NCI-H187 (cell line): ENCODE measurements at regions not wholly inside any gene's neighbourhood (a gene's known extent, or its start where the extent isn't known, plus 50 kb on each side); places are given as distances from the start of the nearest gene placed in this dataset.
"Not testable (repeated sequence)": the region's sequence is repeated elsewhere in the genome, so short reads cannot be mapped to it uniquely, and the experiment has no call there.

Source experiments
- DNase-seq, 2 experiments: peaks; one replicate each; lab custom pipeline; 2025; lab: John Stamatoyannopoulos, UW

DNA sequence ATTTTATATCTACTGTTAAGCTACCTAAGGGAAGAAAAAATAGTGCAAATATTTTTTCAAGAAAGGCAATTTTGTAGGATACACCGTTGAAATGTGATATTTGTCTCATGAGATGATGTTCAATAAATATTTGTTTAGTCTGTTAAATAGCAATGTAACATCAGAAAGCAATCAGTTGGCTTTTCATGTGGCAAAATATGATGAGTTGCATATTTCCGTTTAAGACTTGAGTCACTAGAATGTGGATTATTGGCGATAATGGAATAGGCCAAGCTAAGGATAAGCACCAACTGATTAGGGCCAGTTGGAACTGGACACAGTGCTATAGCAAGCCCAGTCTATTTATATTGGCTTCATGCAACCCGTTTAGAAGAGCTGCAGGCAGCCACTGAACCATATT, 250.4 kb upstream of the SLC16A7 start:
- no peak for DNase-seq

DNA sequence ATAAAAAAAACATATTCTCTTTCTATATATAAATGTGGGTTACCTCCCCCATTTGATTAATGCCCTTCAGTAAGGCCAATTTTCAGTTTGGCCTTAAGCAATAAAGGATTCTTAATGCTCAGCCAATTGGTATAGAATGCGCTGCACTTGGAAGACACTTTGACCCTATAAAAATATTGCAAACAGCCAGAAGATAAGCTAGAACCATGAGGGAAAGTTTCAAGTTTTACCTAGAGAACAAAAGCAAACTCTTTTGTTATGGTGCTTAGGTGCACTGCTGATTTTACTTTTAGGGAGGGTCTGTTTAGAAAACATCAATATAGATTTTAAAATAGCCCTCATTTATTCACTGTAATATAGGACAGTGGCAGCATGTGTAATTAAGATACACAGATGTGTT, 251.6 kb upstream of the SLC16A7 start:
- no peak for DNase-seq

DNA sequence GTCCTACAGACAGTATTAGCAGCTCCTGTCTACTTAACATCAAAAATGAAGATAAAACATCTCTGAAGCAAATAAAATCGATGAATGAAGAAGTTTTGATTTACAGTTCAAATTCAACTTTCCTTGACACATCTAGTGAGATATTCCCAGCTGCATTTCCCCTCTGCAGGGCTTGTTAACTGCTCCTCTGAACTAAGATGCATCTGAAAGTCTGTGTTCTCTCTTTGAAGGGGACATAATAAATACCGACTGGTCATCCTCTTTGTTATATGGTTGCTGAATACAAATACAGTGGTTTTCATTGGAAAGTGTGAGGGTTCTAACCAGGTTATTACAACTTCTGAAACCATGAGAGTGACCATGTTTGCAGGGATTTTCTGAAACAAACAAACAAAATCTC, 266.4 kb upstream of the SLC16A7 start:
- no peak for DNase-seq

DNA sequence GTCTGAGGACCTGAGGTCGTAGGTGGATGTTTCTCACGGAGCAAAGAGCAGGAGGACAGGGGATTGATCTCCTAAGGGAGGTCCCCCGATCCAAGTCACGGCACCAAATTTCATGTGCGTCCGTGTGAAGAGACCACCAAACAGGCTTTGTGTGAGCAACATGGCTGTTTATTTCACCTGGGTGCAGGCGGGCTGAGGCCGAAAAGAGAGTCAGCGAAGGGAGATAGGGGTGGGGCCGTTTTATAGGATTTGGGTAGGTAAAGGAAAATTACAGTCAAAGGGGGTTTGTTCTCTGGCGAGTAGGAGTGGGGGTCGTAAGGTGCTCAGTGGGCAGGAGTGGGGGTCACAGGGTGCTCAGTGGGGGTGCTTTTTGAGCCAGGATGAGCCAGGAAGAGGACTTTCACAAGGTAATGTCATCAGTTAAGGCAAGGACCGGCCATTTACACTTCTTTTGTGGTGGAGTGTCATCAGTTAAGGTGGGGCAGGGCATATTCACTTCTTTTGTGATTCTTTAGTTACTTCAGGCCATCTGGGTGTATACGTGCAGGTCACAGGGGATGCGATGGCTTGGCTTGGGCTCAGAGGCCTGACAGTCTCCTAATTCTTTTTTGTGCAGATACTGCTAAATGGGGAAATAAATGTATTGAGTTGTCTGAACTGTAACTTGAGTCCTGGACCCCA, 267.3 kb upstream of the SLC16A7 start:
- not testable (repeated sequence) for DNase-seq

DNA sequence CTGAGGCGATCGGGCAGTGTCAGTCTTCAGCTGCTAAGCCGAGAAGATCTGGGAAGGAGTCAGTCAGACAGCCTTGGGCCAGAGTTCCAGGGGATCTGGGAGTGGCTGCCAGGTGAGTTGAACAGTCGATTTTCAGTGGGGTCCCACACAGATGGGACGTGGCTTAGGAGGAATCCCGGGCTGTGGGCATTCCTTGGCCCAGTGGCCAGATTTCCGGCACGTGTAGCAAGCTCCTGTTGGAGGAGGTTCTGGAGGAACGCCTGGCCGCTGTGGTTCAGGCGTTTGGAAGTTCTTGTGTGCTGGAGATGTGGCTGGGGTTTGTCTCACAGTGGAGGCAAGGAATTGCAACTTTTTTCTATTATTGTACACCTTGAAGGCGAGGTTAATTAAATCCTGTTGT, 269.4 kb upstream of the SLC16A7 start:
- DNase-seq = not testable (repeated sequence)

DNA sequence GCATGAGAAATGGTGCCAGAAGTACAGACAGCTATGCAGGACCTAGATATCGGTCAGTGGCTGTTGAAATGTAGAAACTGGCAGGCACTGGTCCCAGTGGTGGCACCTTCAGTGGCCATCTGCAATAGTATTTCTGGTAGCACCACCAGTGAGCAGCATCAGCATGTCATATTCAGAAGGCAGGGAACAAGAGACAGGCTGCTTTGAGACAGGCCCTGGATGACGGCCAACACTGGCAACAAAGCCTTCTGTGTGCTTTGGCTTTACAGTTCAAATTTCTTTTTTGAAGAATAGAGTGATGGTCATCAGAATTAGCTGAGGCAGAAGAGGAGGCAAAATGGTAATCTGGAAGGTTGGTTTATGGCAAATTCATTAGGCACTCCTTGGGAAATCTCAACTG, 273.4 kb upstream of the SLC16A7 start:
- no peak for DNase-seq

DNA sequence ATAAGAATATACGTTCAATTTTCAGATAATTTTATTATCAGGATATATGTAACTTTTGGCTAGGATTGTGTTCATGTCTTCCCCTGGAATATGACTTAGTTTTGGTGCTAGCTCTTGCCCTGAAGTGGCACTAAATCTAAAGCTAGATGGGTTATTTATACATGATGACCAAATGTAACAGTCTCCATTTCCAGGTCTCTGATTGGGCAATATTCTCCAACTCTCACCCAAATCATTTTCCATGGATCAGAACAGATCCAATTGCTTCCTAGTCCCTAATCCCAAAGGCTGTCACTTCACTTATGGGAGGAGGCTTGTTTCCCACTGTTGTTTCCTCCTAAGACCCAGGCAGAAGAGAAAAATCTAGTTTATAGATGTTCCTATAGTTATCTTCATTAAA, 274.6 kb upstream of the SLC16A7 start:
- no peak for DNase-seq

DNA sequence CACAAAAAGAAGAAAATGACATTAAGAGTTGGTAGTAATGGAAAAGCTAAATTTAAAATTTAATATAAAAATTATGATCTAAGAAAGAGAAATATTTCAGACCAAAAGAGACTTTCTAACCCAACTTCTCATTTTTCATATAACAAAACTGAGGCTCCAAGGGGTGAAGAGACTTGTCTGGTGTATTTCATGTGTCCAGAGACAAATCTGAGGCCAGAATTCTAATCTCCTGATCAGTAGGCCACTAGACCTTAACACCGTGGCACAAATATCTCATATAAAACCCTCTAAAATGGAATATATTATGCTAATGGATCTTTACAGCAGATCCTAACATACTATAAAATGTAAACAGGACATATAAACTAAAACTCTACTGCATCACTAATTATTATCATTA, 275.7 kb upstream of the SLC16A7 start:
- no peak for DNase-seq

DNA sequence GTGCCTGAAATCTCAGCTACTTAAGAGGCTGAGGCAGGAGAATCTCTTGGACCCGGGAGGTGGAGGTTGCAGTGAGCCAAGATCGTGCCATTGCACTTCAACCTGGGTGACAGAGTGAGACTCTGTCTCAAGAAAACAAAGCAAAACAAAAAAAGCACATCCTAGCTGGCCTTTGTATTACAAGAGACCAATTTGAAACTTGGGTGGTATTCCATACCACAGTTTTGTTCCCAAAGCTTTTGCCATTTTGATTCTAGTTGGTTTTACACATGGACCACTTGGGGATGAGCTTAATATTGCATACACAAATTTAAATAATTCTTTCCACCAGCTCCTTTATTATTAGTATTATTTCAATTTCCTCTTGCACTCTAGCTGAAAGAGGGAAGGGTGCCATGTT, 276.9 kb upstream of the SLC16A7 start:
- no peak for DNase-seq

DNA sequence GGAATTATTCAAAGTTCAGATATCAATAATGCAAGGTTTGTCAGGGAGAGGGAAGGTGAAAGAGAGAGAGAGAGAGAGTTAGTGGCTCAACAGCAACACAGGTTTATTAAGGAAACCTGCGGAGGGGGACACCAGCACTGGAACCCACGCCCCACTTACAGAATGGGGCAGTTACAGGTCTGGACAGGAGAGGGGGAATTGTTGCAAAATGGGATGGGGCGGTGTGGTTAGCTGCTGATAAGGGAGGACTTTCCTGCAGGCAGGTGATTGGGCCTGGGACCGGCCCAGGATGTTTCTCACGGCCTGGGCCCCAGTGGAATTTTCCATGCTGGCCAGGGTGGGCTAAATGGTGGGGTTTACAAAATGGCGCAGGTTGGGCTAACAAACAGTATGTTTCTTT, 278.2 kb upstream of the SLC16A7 start:
- DNase-seq = no peak

DNA sequence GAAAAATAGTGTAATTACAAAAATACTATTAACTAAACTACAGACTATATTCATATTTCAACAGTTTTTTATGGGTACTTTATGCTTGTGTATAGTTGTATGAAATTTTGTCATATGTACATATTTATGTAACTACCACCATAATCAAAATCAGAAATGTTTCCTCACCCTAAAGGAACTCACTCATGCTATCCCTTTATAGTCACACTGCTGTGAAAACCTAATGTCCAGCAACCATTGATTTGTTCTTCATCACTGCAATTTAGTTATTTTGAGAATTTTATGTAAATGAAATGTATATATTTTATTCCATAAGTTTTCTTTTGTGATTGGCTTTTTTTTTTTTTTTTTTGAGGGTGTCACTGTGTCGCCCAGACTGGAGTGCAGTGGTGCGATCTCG, 278.9 kb upstream of the SLC16A7 start:
- no peak for DNase-seq

DNA sequence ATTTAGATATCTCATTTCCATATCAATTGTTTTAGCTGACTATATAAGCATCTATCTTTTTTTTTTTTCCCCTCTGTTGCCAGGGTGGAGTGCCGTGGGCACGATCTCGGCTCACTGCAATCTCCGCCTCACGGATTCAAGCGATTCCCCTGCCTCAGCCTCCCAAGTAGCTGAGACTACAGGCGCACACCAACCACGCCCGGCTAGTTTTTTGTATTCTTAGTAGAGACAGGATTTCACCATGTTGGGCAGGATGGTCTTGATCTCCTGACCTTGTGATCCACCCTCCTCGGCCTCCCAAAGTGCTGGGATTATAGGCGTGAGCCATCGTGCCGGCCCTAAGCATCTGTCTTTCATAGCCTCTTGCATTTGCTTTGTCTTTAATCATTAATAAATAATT, 279.5 kb upstream of the SLC16A7 start:
- DNase-seq = not testable (repeated sequence)

DNA sequence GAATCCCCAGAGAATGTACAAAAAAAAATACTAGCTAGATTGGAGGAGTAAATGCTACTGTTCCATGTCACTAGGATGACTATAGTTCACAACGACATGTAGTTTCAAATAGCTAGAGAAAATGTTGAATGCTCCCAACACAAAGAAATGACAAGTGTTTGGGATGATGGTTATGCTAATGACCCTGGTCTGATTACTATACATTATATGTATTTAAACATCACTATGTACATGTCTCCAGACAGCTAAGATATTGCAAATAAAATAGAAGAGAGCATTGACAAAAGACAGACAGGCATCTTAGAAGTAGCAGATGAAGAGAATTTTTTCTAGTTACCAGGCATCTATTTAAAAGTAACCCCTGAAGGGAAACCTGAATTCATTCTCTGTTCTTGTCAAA, 281.6 kb upstream of the SLC16A7 start:
- no peak for DNase-seq

DNA sequence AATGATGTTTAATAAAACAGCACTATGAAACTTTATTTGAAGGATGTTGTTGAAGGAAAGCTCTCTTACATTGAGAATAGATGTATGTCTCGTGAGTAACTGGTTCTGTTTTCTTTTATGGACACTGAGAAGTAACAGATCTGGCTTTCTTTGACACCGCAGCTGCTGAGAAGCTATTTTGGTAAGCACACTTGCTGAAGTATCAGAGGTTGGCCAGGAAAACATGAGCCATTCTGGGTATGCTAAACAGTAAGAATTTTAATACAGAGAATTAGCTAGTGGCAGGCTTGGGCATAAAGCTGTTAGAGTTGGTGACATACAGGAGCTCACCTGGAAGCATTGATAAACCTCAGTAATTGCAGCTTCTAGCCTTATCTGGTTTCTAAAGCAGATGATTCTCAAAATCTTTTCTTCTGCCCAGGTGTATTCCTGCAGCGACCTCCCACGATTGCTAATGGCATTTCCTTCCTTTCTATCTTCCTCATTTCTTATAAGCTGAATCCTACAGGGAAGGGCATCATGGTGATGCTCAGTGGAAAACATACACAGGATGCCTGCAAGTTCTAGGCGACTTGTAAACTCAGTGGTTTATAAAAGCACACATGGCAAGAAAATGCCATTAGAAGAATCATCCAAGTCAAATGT, 291.6 kb upstream of the SLC16A7 start:
- DNase-seq = no peak

DNA sequence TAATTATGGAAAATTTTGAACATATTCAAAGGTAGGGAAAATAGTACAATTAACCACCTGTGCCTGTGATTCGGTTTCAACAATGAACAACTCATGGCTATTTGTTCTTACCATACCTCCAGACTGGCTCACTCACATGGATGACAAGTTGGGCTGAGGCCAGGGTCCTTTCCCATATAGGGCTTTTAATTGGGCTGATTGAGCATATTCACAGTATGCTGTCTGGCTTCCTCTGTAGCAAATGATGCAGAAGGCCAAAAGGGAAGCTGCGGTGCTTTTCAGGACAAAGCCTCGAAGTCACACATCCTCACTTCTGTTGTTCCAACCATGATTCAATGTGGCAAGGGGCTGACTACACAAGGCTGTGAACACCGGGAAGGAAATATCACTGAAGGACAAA, 297.5 kb upstream of the SLC16A7 start:
- DNase-seq = no peak

DNA sequence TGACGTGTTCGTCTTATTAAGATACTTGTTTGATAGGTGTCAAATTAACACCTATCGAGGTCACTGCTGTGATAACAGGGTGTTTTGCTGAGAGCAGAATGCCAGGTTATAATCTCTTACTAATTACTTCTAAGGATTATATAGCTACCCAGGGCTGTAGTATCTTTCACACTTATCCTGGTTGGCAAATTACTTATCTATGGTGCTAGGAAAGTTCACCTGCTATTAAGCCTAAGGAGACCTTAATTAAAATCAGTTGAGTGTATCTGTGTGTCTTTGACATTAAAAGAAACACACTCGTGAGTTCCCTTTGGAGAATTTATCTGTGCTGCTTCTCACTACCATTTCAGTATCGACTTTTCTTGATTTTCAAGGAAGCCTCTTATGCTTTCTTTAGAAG, 301.6 kb upstream of the SLC16A7 start:
- DNase-seq = no peak

DNA sequence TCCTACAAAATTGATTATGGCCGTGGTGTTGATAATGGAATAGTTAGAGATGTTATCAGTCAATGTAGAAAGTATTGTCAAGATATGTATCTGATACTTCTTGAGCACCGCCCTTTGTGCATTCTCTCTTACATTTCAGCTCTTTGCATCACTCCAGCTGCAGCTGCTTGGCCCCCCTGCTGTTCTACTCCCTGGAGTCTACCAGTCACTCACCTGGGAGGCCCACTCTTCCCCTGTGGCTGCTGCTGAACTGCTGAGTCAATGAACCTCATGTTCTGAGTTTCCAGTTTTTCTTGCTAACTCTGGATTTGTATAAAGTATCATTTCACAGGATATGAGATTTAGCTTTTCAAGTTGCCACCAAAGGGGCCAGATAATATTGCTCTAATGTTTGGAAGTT, 312.8 kb upstream of the SLC16A7 start:
- DNase-seq = no peak

DNA sequence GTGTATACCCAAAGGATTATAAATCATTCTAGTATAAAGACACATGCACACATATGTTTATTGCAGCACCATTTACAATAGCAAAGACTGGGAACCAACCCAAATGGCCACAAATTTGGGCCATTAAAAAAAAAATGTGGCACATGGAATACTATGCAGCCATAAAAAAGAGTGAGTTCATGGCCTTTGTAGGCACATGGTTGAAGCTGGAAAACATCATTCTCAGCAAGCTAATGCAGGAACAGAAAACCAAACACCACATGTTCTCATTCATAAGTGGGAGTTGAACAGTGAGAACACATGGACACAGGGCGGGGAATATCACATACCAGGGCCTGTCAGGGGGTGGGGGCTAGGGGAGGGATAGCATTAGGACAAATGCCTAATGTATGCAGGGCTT, 322.3 kb upstream of the SLC16A7 start:
- not testable (repeated sequence) for DNase-seq

DNA sequence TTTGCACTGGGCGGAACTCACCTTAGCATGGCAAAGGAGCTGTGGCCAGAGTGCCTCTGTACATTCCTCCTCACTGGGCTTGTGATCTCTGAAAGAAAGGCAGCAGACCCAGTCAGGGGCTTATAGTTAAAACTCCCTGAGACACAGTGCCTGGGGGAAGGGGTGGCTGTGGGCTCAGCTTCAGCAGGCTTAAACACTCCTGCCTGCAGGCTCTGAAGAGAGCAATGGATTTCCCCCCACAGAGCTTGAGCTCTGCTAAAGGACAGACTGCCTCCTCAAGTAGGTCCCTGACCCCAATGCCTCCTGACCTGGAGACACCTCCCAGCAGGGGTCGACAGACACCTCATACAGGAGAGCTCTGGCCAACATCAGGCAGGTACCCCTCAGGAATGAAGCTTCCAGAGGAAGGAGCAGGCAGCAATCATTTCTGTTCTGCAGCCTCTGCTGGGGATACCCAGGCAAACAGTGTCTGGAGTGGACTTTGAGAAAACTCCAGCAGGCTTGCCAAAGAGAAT, 327.5 kb upstream of the SLC16A7 start:
- no peak for DNase-seq

DNA sequence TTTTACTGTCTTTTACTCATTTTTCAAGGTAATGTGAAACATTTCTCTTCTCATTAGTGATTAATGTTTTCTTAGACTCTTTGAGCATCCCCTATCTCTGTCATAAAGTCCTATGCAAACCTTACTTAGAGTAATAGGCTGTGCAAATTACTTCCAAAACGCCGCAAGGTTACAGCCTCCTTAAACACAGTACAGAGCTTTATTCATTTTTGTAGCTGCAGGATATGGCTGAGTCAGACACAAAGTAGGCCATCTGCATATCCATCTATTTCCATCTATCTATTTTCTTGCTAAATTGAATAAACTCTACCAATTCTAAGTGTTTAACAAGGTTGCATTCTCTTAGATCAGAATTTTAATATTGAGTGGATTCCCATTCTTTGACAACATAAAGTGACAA, 335.6 kb upstream of the SLC16A7 start:
- DNase-seq = no peak

DNA sequence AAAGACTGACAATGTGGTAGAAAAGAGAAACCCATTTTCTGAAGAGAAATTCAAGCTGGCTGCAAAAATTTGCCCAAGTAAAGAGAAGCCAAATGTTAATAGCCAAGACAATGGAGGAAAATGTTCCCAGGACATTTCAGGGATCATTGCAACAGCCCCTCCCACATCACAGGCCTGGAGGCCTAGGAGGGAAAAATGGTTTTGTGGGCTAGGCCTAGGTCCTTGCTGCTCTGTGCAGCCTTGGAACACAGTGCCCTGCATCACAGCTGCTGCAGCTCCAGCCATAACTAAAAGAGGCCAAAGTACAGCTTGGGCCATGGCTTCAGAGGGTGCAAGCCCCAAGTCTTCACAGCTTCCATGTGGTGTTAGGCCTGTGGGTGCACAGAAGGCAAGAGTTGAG, 332.4 kb upstream of the LRIG3 start:
- no peak for DNase-seq

DNA sequence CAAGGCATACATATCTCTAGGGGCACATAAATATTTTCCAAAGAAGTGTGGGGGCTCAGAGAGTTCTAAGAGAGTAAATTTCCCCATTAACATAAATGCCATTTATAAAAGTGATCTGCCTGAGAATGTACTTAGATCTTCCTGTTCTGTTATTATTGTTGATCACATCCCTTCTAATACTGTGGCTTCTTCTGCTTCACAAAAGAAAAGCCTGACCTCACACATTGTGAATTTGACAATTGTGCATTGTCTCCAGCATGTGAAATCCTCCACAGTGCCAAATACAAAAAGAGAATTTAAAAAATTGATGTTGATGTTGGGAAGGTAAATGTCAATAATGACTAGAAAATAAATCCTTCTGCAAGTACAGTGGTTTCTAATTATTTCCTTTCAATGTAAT, 330.5 kb upstream of the LRIG3 start:
- no peak for DNase-seq

DNA sequence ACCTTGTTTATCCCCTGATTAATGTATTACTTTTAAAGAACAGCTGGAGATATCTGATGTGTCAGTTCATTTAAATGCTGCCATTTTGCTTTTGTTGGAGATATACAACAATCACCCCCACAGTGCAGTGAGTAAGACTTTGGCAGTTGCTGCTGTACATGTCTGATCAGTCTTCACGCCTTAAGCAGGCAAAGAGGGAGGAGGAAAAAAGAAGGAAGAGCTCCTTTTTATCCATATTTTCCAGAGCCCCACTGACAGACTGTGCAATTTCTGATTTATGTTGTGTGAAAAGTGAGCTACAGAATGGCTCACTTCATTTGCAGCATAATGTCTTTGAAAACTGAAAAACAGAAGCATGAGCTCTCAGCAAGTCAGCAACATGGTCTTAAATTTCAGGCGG, 319.7 kb upstream of the LRIG3 start:
- DNase-seq = no peak

DNA sequence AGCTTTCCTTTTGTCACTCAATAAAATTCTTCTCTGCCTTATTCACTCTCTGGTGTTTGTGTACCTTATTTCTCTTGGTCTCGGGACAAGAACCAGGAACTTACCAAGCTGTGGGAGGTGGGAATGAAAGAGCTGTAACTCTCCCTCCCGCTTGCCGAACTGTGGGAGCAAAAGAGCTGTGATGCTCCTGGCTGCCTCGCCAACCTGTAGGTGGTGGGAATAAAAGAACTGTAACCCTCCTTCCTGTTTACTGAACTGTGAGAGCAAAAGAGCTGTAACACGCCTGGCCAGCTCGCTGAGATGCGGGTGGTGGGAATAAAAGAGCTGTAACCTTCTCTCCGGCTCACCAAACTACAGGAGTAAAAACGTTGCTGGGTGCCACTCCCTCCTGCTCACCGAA, 314.1 kb upstream of the LRIG3 start:
- no peak for DNase-seq
